Activated naive CD4-positive, alpha-beta T cell treated with Interleukin-2 at 50 U/mL for 16 hours (primary cell): ENCODE measurements at regions not wholly inside any gene's neighbourhood (a gene's known extent, or its start where the extent isn't known, plus 50 kb on each side); places are given as distances from the start of the nearest gene placed in this dataset.
"Not testable (repeated sequence)": the region's sequence is repeated elsewhere in the genome, so short reads cannot be mapped to it uniquely, and the experiment has no call there.

ENCODE experiments used
- DNase-seq: peaks from one replicate; pipeline ENCODE4 v3.0.0-alpha.2; 2020

DNA sequence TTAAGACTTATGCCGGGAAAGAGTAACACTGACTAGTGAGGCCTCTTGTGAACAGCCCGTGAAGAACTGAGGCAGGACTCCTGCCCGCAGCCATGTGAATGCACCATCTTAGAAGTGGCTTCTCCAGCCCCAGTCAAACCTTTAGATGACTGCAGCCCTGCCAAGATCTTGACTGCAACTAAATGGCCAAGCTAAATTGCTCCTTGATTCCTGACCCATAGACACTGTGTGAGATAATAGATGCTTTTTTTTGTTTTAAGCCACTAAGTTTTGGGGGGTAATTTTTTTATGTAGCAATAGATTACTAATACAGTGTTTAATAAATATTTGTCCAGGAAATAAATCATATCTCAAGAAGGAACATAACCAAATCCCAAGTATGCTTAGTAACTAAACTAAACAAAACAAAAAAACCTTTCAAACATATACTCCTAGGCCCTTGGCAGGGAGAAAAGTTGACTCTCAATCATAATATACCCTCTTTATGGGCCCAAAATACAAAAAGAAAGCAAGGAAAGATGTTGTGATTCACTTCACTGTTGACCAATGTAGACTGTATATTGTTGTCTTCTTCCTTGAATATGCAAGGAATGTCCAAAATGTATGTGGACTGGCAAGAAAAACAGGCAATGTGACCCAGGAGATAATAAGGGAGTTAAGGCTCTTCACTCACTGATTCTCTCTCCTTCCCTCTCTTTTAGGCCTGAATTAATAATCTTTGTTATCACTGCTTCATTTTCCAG, 79.7 kb upstream of the ZNF366 start:
- DNase-seq, result no peak

GRCh38 chr5:72584466-72584865, 77.3 kb upstream of the ZNF366 start:
- no peak for DNase-seq

DNA sequence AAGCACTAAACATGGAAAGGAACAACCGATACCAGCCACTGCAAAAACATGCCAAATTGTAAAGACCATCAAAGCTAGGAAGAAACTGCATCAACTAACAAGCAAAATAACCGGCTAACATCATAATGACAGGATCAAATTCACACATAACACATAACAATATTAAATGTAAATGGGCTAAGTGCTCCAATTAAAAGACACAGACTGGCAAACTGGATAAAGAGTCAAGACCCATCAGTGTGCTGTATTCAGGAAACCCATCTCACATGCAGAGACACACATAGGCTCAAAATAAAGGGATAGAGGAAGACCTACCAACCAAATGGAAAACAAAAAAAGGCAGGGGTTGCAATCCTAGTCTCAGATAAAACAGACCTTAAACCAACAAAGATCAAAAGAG, 72.1 kb upstream of the ZNF366 start:
- DNase-seq, result not testable (repeated sequence)

- DNase-seq, result no peak
Measured at GRCh38 chr5:72572236-72572765, 65.1 kb upstream of the ZNF366 start.

DNA sequence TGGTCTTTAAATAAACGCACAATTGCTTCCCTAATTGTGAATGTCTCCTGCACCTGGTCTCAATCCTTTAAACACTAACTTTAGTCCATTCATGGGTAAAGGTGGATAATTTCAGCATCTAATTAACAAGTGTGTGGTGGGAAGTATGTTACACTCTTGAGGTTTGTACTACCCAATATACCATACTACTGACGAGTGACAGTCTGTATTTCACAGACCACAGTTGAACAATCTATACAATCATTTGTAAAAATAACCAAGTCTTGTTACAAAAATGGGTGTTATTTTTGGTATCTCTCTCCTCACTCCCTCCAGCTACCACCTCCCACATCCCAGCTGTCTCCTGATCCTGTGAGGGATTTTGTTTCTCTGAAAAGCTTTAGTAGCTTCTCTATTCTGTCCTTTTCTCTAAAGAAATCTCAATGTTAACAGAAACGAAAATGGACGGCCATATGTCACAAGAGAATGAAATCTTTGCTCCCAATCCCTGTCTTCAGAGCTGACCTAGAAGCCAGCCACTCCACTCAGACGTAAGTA, 62.3 kb upstream of the ZNF366 start:
- no peak for DNase-seq

DNA sequence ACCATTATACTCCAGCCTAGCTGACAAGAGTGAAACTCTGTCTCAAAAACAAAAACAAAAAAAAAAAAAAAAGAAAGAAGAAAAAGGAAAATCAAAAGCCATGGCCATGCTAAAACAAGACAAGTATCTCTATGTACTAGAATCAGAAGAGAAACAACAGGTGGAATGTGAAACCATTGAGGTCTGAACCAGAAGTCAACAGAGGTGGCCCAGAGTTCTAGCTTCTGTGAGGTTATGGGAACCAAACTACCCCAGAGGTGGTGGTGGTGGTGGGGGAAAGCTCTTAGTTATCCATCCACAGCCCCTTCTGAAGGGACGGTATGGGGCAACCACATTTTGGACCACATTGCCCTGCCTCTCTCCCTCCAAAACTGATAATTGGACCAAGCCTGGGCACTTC, 59.5 kb upstream of the ZNF366 start:
- DNase-seq, result no peak

DNA sequence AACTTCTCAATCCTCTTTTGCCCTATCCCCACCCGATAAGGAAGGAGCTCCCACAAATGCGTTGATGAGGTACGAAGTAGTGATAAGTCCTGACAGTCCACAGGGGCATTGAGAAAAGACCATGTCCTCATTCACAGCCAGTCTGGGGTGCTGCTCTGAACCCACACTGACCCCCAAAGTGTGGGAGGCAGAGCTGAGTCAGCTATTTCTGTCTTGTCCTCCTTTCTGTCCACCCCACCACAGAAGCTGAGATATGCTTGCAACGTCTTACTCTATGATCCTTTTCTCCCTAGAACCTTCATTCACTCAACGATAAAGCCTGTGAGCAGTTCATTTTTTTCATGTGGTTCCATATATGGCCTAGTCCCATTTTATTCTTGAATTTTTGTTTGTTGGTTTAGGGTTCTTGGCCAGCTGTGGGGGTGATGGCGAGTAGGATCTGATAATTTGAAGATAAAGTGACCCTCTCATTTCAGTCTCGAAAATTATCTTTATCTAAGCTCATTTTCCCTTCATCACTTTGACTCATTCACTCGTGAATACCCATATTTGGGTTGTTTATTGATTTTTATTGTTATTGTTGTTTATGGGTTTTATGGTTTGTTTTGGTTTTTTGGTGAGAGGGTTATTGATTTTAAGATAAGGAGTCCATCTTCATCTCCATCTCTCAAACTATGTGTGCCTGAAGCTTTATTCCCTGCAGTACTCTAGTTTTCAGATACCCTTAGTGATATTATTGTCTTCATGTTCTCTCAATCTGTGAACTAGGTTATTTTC, 58.5 kb upstream of the ZNF366 start:
- DNase-seq, result no peak

- DNase-seq, result no peak
Measured at GRCh38 chr5:72562717-72563116, 55.5 kb upstream of the ZNF366 start.

GRCh38 chr5:72561148-72561972, 54.1 kb upstream of the ZNF366 start:
- no peak for DNase-seq

GRCh38 chr5:72559866-72560766, 52.9 kb upstream of the ZNF366 start:
- no peak for DNase-seq

GRCh38 chr5:72558383-72558782, 51.2 kb upstream of the ZNF366 start:
- DNase-seq, result no peak

GRCh38 chr5:72558046-72558336, 50.8 kb upstream of the ZNF366 start:
- DNase-seq, result no peak

GRCh38 chr5:72557167-72558045, 50.2 kb upstream of the ZNF366 start:
- no peak for DNase-seq
